MM.1S (cell line): ENCODE measurements at regions not wholly inside any gene's neighbourhood (a gene's known extent, or its start where the extent isn't known, plus 50 kb on each side); places are given as distances from the start of the nearest gene placed in this dataset.

Source experiments
- DNase-seq: peaks from one replicate; pipeline ENCODE4 v3.0.0-alpha.2; 2015
- H2AFZ ChIP-seq: fragments of 300-600 bp; sonication (generic); 2 replicates; pipeline ENCODE4 v1.6.0; 2016; ENCODE audit warnings: antibody characterized with exemption, low read length
- H3F3A ChIP-seq: fragments of 300-600 bp; sonication (generic); 2 replicates; pipeline ENCODE4 v1.6.1; 2016; ENCODE audit warnings: mild to moderate bottlenecking, antibody characterized with exemption, low read length, moderate library complexity, mixed read lengths; ENCODE audit not compliant: insufficient read depth
- H3K27ac ChIP-seq: fragments of 300-600 bp; sonication (generic); 2 replicates; pipeline ENCODE4 v1.5.1; 2016; ENCODE audit warnings: mild to moderate bottlenecking, low read length
- H3K27me3 ChIP-seq: fragments of 300-600 bp; sonication (generic); replicated peaks from 2 replicates; pipeline ENCODE4 v1.6.0; 2016; ENCODE audit warnings: low read length; ENCODE audit not compliant: insufficient read depth
- H3K36me3 ChIP-seq: fragments of 300-600 bp; sonication (generic); replicated peaks from 2 replicates; pipeline ENCODE4 v1.6.1; 2016; ENCODE audit warnings: mild to moderate bottlenecking, low read length, mixed read lengths; ENCODE audit not compliant: insufficient read depth
- H3K4me1 ChIP-seq: fragments of 300-600 bp; sonication (generic); 2 replicates; pipeline ENCODE4 v1.6.1; 2016; ENCODE audit warnings: low read length, mixed read lengths
- H3K4me2 ChIP-seq: fragments of 300-600 bp; sonication (generic); 2 replicates; pipeline ENCODE4 v1.6.0; 2016; ENCODE audit warnings: low read depth, low read length
- H3K4me3 ChIP-seq: fragments of 300-600 bp; sonication (generic); 2 replicates; pipeline ENCODE4 v1.5.1; 2016; ENCODE audit warnings: low read length, mixed read lengths
- H3K79me2 ChIP-seq: fragments of 300-600 bp; sonication (generic); 2 replicates; pipeline ENCODE4 v1.6.1; 2016; ENCODE audit warnings: mixed run types, low read length, mixed read lengths
- H3K9ac ChIP-seq: fragments of 300-600 bp; sonication (generic); 2 replicates; pipeline ENCODE4 v1.6.1; 2016; ENCODE audit warnings: low read length, mixed read lengths
- H3K9me2 ChIP-seq: fragments of 300-600 bp; sonication (generic); replicated peaks from 2 replicates; pipeline ENCODE4 v1.6.1; 2016; ENCODE audit warnings: mild to moderate bottlenecking, low read length, mixed read lengths; ENCODE audit not compliant: insufficient read depth
- H3K9me3 ChIP-seq: fragments of 300-600 bp; sonication (generic); replicated peaks from 2 replicates; pipeline ENCODE4 v1.6.1; 2016; ENCODE audit warnings: mild to moderate bottlenecking, low read length, mixed read lengths; ENCODE audit not compliant: insufficient read depth
- H4K20me1 ChIP-seq: fragments of 300-600 bp; sonication (generic); 2 replicates; pipeline ENCODE4 v1.6.1; 2016; ENCODE audit warnings: mild to moderate bottlenecking, low read length, moderate library complexity, mixed read lengths; ENCODE audit not compliant: insufficient read depth
- CTCF ChIP-seq: fragments of 300-600 bp; sonication (generic); IDR thresholded peaks from 2 replicates; pipeline ENCODE4 v1.5.1; 2016; ENCODE audit warnings: antibody characterized with exemption, low read length, mixed read lengths
- EZH2 ChIP-seq: fragments of 300-600 bp; sonication (generic); optimal IDR thresholded peaks from 2 replicates; pipeline ENCODE3; 2017; ENCODE audit warnings: low read depth, mild to moderate bottlenecking, antibody characterized with exemption, low read length, mixed read lengths
- EZH2phosphoT487 ChIP-seq: fragments of 300-600 bp; sonication (generic); IDR thresholded peaks from 2 replicates; pipeline ENCODE4 v1.6.1; 2018; ENCODE audit warnings: antibody characterized with exemption, low read length

GRCh38 chr1:30250338-30250983 lies 472.9 kb downstream of the MATN1 start:
- DNase-seq = no peak
- H3K4me2 ChIP-seq = no peak overlapping the region
- no peak overlapping the region for H3K9ac ChIP-seq
- H3K4me3 ChIP-seq = no peak overlapping the region
- no peaks in the 10 kb centered on the region for H3K79me2 ChIP-seq
- TF ChIP-seq EZH2phosphoT487 = no peak
- H3K27me3 ChIP-seq = peaks cover 96% of the 10 kb centered on the region
- H3K9me3 ChIP-seq = no peaks in the 10 kb centered on the region
- H3K9me2 ChIP-seq = no peaks in the 10 kb centered on the region
- H3F3A ChIP-seq = no peaks in the 10 kb centered on the region
- no peaks in the 10 kb centered on the region for H4K20me1 ChIP-seq
- H2AFZ ChIP-seq = no peak overlapping the region
- no peaks in the 10 kb centered on the region for H3K4me1 ChIP-seq
- no peaks in the 10 kb centered on the region for H3K36me3 ChIP-seq
- no peak overlapping the region for H3K27ac ChIP-seq

GRCh38 chr1:30249446-30250337 lies 473.7 kb downstream of the MATN1 start:
- no peaks in the 10 kb centered on the region for H4K20me1 ChIP-seq
- no peaks in the 10 kb centered on the region for H3K9me3 ChIP-seq
- no peak overlapping the region for H2AFZ ChIP-seq
- DNase-seq = no peak
- no peak overlapping the region for H3K4me2 ChIP-seq
- no peaks in the 10 kb centered on the region for H3K79me2 ChIP-seq
- no peak overlapping the region for H3K27ac ChIP-seq
- peaks cover 96% of the 10 kb centered on the region for H3K27me3 ChIP-seq
- no peaks in the 10 kb centered on the region for H3K9me2 ChIP-seq
- no peak overlapping the region for H3K9ac ChIP-seq
- TF ChIP-seq CTCF (no peak), EZH2 (no peak), EZH2phosphoT487 (no peak)
- no peaks in the 10 kb centered on the region for H3K4me1 ChIP-seq
- H3F3A ChIP-seq = no peaks in the 10 kb centered on the region
- H3K36me3 ChIP-seq = no peaks in the 10 kb centered on the region
- H3K4me3 ChIP-seq = no peak overlapping the region

- H4K20me1 ChIP-seq = no peaks in the 10 kb centered on the region
- no peaks in the 10 kb centered on the region for H3K4me1 ChIP-seq
- TF ChIP-seq CTCF = no peak
- TF ChIP-seq EZH2phosphoT487 = no peak
- no peak for TF ChIP-seq EZH2
- H3K27ac ChIP-seq = no peak overlapping the region
- no peak overlapping the region for H2AFZ ChIP-seq
- no peaks in the 10 kb centered on the region for H3K9me3 ChIP-seq
- H3K9ac ChIP-seq = no peak overlapping the region
- H3K79me2 ChIP-seq = no peaks in the 10 kb centered on the region
- H3K36me3 ChIP-seq = no peaks in the 10 kb centered on the region
- H3K9me2 ChIP-seq = no peaks in the 10 kb centered on the region
- no peak for DNase-seq
- H3K4me3 ChIP-seq = no peak overlapping the region
- H3F3A ChIP-seq = no peaks in the 10 kb centered on the region
- peaks cover 96% of the 10 kb centered on the region for H3K27me3 ChIP-seq
- H3K4me2 ChIP-seq = no peak overlapping the region
These were observed 474.6 kb downstream of the MATN1 start for GRCh38 chr1:30248774-30249173.

GRCh38 chr1:30248373-30248772 lies 475.0 kb downstream of the MATN1 start:
- H2AFZ ChIP-seq = no peak overlapping the region
- H3K27me3 ChIP-seq = peaks cover 96% of the 10 kb centered on the region
- H3K4me2 ChIP-seq = no peak overlapping the region
- H3K9ac ChIP-seq = no peak overlapping the region
- H3K79me2 ChIP-seq = no peaks in the 10 kb centered on the region
- DNase-seq = no peak
- no peaks in the 10 kb centered on the region for H3F3A ChIP-seq
- no peak for TF ChIP-seq EZH2phosphoT487
- TF ChIP-seq CTCF = no peak
- H3K9me2 ChIP-seq = no peaks in the 10 kb centered on the region
- no peak overlapping the region for H3K4me3 ChIP-seq
- H3K27ac ChIP-seq = no peak overlapping the region
- no peaks in the 10 kb centered on the region for H4K20me1 ChIP-seq
- H3K4me1 ChIP-seq = no peaks in the 10 kb centered on the region
- H3K36me3 ChIP-seq = no peaks in the 10 kb centered on the region
- H3K9me3 ChIP-seq = no peaks in the 10 kb centered on the region
